ENCODE measurements at regions not wholly inside any gene's neighbourhood (a gene's known extent, or its start where the extent isn't known, plus 50 kb on each side); places are given as distances from the start of the nearest gene placed in this dataset.

DNA sequence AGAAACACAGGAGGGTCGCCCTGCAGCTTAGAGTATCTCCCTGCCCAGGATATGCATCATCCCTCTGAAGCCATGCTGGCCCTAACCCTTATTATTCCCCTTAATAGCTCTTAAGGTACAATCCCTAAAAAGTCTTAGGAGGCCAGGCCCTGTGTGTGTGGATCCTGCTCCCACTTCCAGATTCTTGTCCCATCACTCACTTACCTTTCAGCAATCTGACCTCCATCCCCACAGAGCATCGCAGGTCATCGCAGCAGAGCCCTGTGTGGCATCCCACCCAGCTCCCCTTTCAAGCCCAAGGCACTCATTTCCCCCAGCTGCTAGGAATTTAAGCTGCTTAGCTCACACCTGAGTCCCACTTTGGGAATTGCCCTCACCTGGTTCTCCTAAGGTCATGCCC, 223.8 kb upstream of the SMLR1 start:
- H3K27ac ChIP-seq (ENCODE audit: insufficient read depth, low read depth, low read length): peak overlapping the region; percentile 90
- intact Hi-C loops (cut with micrococcal nuclease): loop anchor here (2.0 to 5.0 kb wide), 2 partner anchors 459 to 596 kb away; partner anchors contain the start of gene EPB41L2

DNA sequence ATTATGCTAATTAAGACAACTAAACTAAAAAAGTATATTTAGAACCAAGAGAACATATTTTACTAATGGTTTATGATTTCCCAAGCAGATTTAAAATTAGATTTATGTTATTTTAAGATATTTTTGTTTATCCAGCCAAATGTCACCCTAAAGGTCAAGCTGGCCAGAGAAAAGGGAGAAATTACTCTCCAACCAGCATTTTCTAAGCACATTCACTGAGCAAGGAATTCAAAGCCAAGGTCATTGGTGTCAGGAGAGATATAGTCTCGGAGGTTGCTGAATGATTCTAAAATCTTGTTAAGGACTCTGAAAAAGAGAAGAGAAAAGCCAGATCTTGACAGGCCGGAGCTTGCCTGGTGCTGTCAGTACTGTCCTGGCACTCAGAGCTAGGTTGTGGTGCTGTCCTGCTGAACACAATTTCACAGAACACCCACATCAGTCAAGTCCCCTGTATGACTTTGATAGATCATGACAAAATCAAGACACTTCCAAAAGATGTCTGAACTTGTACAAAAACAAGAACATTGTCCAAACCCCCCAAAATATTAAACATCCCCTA, 222.3 kb upstream of the SMLR1 start:
- TF ChIP-seq, protein P1, sequence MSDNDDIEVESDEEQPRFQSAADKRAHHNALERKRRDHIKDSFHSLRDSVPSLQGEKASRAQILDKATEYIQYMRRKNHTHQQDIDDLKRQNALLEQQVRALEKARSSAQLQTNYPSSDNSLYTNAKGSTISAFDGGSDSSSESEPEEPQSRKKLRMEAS (IDR thresholded peaks at IDR 0.05; ENCODE audit: insufficient read depth, insufficient read length): no peak
- TF ChIP-seq, protein P2, sequence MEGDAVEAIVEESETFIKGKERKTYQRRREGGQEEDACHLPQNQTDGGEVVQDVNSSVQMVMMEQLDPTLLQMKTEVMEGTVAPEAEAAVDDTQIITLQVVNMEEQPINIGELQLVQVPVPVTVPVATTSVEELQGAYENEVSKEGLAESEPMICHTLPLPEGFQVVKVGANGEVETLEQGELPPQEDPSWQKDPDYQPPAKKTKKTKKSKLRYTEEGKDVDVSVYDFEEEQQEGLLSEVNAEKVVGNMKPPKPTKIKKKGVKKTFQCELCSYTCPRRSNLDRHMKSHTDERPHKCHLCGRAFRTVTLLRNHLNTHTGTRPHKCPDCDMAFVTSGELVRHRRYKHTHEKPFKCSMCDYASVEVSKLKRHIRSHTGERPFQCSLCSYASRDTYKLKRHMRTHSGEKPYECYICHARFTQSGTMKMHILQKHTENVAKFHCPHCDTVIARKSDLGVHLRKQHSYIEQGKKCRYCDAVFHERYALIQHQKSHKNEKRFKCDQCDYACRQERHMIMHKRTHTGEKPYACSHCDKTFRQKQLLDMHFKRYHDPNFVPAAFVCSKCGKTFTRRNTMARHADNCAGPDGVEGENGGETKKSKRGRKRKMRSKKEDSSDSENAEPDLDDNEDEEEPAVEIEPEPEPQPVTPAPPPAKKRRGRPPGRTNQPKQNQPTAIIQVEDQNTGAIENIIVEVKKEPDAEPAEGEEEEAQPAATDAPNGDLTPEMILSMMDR (IDR thresholded peaks at IDR 0.05; ENCODE audit: extremely low read depth in 1 of 2, insufficient read depth in 1 of 2, low read depth in 1 of 2, low read length in 2 of 2): no peak
- TF ChIP-seq FOS (IDR thresholded peaks at IDR 0.05; ENCODE audit: borderline replicate concordance, insufficient read depth, low read length) (no peak), JUN (IDR thresholded peaks at IDR 0.05; ENCODE audit: borderline replicate concordance, insufficient read depth, insufficient read length, low read depth) (no peak), POLR2A (IDR thresholded peaks at IDR 0.05; ENCODE audit: low read depth, low read length) (no peak), MYC (IDR thresholded peaks at IDR 0.05; ENCODE audit: low read depth, low read length) (no peak), POLR2AphosphoS5 (IDR thresholded peaks at IDR 0.05; ENCODE audit: insufficient read depth, low read depth, low read length) (no peak), GATA2 (IDR thresholded peaks at IDR 0.05; ENCODE audit: insufficient read depth, insufficient read length, low read depth, low read length) (no peak), EZH2 (IDR thresholded peaks at IDR 0.05; ENCODE audit: borderline replicate concordance, low read depth, low read length, severe bottlenecking) (no peak)

More for the DNA sequence above, 223.8 kb upstream of the SMLR1 start:
- H2AFZ ChIP-seq (ENCODE audit: low read depth, low read length): no peak overlapping the region
- dilution Hi-C loops (cut with MboI; ENCODE audit: extremely low pct_ligation_motif_present, low sequenced_read_pairs): no loop called here
- H3K4me2 ChIP-seq (ENCODE audit: insufficient read depth, low read length): no peak overlapping the region
- no peaks in the 10 kb centered on the region for H3K9me1 ChIP-seq (replicated peaks; ENCODE audit: control insufficient read depth, extremely low read depth, insufficient read depth, low read length)
- H3K9me3 ChIP-seq (replicated peaks; ENCODE audit: control insufficient read depth, insufficient read depth, low read length): no peaks in the 10 kb centered on the region
- DNase-seq (ENCODE audit: low read depth, low spot score): peak; percentile 16
- H3K4me3 ChIP-seq (replicated peaks in 1 of 3; ENCODE audit: insufficient read depth in 1 of 3, low read depth in 1 of 3, low read length in 3 of 3): no peak overlapping the region
- H3K9ac ChIP-seq (replicated peaks; ENCODE audit: extremely low read depth, insufficient read depth, low read length): no peak overlapping the region
- no peaks in the 10 kb centered on the region for H3K79me2 ChIP-seq (ENCODE audit: control insufficient read depth, insufficient read depth, low read length)
- no TSS peak for BruUV-seq (replicated peaks)
- CTCF ChIA-PET: interaction anchor here (0.8 to 3.3 kb wide), 5 partner anchors 9 to 281 kb away, joined by 3 to 21 read pairs (median 6); no protein-coding TSS in a partner anchor
- no peaks in the 10 kb centered on the region for H3K27me3 ChIP-seq (ENCODE audit: control insufficient read depth in 2 of 2, insufficient read depth in 2 of 2, low read length in 2 of 2)
- FAIRE-seq: no peak
- POLR2A ChIA-PET: no interaction called here
- H3K36me3 ChIP-seq (ENCODE audit: control insufficient read depth in 2 of 2, extremely low read depth in 1 of 2, insufficient read depth in 2 of 2, low read length in 2 of 2): no peaks in the 10 kb centered on the region
- no peak for TF ChIP-seq GATA2 (IDR thresholded peaks at IDR 0.05; ENCODE audit: insufficient read depth, insufficient read length, low read depth, low read length)
- TF ChIP-seq, protein P2 (IDR thresholded peaks at IDR 0.05; ENCODE audit: extremely low read depth in 1 of 2, insufficient read depth in 1 of 2, low read depth in 1 of 2, low read length in 2 of 2): no peak
- H3K4me1 ChIP-seq (ENCODE audit: control insufficient read depth, extremely low read depth, insufficient read depth, low read length): peaks cover 29% of the 10 kb centered on the region
- no peaks in the 10 kb centered on the region for H4K20me1 ChIP-seq (replicated peaks; ENCODE audit: control insufficient read depth, extremely low read depth, insufficient read depth, low read length)

More for the DNA sequence above, 222.3 kb upstream of the SMLR1 start:
- H3K27me3 ChIP-seq (ENCODE audit: control insufficient read depth in 2 of 2, insufficient read depth in 2 of 2, low read length in 2 of 2): no peaks in the 10 kb centered on the region
- no peak overlapping the region for H2AFZ ChIP-seq (ENCODE audit: low read depth, low read length)
- BruUV-seq (replicated peaks): no TSS peak
- dilution Hi-C loops (cut with MboI; ENCODE audit: extremely low pct_ligation_motif_present, low sequenced_read_pairs): no loop called here
- intact Hi-C loops (cut with micrococcal nuclease): loop anchor here (5.0 kb wide), 1 partner anchor 598 kb away; no protein-coding TSS in a partner anchor
- H3K9me1 ChIP-seq (replicated peaks; ENCODE audit: control insufficient read depth, extremely low read depth, insufficient read depth, low read length): no peaks in the 10 kb centered on the region
- H3K36me3 ChIP-seq (ENCODE audit: control insufficient read depth in 2 of 2, extremely low read depth in 1 of 2, insufficient read depth in 2 of 2, low read length in 2 of 2): no peaks in the 10 kb centered on the region
- no peaks in the 10 kb centered on the region for H3K9me3 ChIP-seq (replicated peaks; ENCODE audit: control insufficient read depth, insufficient read depth, low read length)
- H3K9ac ChIP-seq (replicated peaks; ENCODE audit: extremely low read depth, insufficient read depth, low read length): no peak overlapping the region
- no peak overlapping the region for H3K27ac ChIP-seq (ENCODE audit: insufficient read depth, low read depth, low read length)
- H4K20me1 ChIP-seq (replicated peaks; ENCODE audit: control insufficient read depth, extremely low read depth, insufficient read depth, low read length): no peaks in the 10 kb centered on the region
- no peak overlapping the region for H3K4me3 ChIP-seq (replicated peaks in 1 of 3; ENCODE audit: insufficient read depth in 1 of 3, low read depth in 1 of 3, low read length in 3 of 3)
- ChIA-PET POLR2A (no interaction called here), CTCF (interaction anchor here (1.2 to 1.9 kb wide), 4 partner anchors 14 to 240 kb away, joined by 4 to 13 read pairs (median 6); no protein-coding TSS in a partner anchor)
- FAIRE-seq (no peak), DNase-seq (ENCODE audit: low read depth, low spot score) (no peak)
- peaks cover 29% of the 10 kb centered on the region for H3K4me1 ChIP-seq (ENCODE audit: control insufficient read depth, extremely low read depth, insufficient read depth, low read length)
- H3K4me2 ChIP-seq (ENCODE audit: insufficient read depth, low read length): no peak overlapping the region
- H3K79me2 ChIP-seq (ENCODE audit: control insufficient read depth, insufficient read depth, low read length): no peaks in the 10 kb centered on the region

All from endothelial cell of umbilical vein (primary cell).